MV-4-11 (cell line): ENCODE measurements at regions not wholly inside any gene's neighbourhood (a gene's known extent, or its start where the extent isn't known, plus 50 kb on each side); places are given as distances from the start of the nearest gene placed in this dataset.
A peak's percentile ranks its signal among the peaks of the same experiment; 100 is the strongest.

ENCODE experiments used
- DNase-seq: peaks from one replicate; lab custom pipeline; 2025; lab: John Stamatoyannopoulos, UW

- DNase-seq: no peak
These were observed 215.1 kb downstream of the SEC61B start for GRCh38 chr9:99437145-99437544.

- no peak for DNase-seq
These were observed 216.5 kb downstream of the SEC61B start for GRCh38 chr9:99438596-99438995.

DNA sequence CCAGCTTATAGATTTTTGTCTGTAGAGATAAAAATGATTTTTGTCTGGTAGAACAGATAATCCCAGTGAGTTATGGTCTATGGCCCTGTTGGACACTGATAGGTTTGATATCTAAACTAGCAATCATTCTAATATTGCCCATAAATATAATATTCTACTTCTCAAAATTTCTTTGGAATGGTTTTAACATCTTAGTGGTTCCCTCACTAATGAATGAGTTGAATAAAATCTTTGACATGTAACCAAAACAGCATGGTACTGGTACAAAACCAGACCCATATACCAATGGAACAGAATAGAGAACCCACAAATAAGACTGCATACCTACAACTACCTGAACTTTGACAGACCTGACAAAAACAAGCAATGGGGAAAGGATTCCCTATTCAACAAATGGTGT, 219.7 kb downstream of the SEC61B start:
- DNase-seq: no peak

DNA sequence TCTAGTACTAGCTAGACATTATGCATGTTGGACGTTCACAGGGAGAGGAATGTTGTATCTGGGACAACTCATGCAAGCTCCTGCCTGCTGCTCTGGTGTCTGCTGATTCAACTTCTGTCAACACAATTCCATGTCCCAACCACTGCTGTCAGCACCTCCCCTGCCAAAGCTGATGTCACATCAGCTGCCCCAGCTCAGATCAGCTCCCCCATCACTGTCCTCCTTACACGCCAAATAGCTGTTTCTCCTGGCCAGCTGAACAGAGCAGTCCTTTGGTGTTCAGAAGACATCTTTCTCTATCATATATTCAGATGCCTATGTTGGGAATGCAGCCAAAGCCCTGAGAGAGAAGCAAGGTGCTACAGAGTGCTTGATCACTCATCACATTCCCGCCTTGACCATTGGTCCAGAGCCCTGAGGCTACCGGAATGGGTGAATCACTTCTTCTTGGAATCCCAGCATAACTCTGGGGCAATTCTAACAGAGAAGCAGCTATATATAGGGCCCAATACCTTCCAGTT, 223.3 kb downstream of the SEC61B start:
- DNase-seq: no peak

DNA sequence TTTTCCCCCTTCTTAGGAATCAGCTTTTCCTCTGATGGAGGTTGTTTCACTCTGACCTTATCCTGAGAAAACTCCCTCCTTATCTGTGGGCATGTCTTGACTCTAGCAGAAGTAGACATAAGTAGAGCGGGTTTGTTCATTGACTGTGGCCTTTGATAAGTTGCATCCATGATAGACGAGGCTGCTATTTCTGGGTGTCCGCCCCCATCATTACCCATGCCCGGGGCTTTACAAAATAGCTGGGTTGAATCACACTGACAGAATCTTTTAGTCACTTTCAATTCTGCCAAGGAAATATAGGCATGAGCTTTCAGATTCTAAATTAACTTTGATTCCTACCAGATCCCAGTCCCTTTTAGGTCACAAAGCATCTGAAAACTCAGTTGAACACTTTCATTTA, 223.8 kb downstream of the SEC61B start:
- no peak for DNase-seq

DNA sequence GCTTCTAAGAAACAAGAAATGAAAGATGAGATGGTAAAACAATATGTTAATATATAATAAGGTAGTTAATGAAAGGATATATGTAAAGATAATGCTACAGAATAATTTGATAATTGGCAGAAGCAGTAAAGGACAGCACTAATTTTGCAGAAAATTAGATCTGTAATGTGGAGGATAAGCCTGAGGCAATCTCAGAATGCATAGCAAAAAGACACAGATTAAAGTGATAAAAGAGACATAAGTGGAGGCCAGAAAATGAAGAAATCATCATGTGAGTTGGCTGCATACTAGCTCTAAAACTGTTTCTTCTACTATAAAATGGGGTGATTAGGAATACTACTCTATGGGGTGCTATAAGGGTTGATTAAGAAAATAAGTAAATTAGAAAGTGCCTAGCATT, 225.9 kb downstream of the SEC61B start:
- no peak for DNase-seq

- no peak for DNase-seq
These were observed 227.6 kb downstream of the SEC61B start for GRCh38 chr9:99449726-99450125.

- no peak for DNase-seq
These were observed 229.1 kb downstream of the SEC61B start for GRCh38 chr9:99451112-99451606.

DNA sequence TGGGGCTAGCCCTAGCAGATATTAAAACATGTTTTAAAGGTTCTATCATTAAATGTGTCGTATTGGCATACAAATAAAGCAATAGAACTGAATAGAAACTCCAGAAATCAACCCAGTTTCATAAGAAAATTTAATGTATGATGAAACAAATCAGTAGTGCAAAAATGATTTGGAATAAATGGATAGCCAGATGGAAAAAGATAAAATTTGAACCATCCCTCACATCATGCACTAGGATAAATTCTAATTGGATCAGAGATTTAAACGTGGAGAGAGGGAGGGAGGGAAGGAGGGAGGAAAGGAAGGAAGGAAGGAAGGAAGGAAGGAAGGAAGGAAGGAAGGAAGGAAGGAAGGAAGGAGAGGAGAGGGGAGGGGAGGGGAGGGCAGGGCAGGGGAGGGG, 235.3 kb downstream of the SEC61B start:
- DNase-seq: no peak

DNA sequence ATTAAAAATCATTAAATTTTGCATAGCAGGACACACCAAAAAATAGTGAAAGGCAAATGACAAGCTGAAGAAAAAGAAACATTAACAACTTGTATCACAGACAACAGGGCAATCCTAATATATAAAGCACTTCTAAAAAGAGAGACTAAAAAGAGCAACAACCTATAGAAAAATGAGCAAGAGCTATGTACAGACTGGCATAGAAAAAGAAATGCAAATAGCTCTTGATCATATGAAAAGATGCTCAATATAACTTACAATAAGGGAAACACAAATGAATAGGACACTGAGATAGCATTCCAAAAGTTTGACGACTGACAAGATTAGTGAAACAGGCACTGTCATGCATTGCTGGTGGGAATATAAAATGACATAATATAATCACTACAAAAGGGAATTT, 235.9 kb downstream of the SEC61B start:
- no peak for DNase-seq

- no peak for DNase-seq
These were observed 237.8 kb downstream of the SEC61B start for GRCh38 chr9:99459919-99460318.

DNA sequence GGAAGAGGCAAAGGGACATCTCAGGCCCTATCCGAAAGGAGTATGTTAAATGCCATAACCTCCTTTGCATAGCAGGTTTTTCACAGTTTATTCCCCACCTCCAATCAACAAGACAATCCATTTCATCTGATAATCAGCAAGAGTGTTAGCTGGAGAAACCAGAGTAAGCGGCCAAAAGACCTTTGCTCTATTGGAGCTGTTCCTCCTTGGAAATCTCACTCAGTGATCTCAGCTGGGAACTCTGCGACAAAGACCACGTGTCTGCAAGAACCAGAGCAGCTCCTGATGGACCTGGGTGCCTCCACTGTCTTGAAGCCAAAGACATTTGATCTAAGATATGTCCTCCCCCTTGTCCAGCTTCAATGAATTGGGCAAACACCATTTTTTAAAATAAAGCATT, 241.0 kb downstream of the SEC61B start:
- no peak for DNase-seq

DNA sequence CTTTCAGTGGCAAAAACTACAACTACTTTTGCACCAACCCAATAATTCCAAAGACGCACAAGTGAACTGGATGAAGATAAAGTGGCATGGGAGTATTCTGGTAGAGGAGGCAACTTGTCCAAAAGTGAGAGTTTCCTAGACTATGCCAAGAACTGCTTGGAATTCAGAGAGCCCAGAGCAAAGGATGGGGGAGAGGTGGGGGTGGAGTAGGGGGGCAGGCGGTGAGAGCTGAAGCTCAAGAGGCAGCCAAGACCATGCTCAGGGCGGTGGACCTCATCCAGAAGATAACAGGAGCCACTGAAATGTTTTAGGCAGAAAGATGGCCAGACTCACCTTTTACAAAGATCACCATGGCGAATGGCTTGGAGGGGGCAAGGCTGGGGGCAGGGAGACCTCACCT, 242.5 kb downstream of the SEC61B start:
- DNase-seq: no peak

DNA sequence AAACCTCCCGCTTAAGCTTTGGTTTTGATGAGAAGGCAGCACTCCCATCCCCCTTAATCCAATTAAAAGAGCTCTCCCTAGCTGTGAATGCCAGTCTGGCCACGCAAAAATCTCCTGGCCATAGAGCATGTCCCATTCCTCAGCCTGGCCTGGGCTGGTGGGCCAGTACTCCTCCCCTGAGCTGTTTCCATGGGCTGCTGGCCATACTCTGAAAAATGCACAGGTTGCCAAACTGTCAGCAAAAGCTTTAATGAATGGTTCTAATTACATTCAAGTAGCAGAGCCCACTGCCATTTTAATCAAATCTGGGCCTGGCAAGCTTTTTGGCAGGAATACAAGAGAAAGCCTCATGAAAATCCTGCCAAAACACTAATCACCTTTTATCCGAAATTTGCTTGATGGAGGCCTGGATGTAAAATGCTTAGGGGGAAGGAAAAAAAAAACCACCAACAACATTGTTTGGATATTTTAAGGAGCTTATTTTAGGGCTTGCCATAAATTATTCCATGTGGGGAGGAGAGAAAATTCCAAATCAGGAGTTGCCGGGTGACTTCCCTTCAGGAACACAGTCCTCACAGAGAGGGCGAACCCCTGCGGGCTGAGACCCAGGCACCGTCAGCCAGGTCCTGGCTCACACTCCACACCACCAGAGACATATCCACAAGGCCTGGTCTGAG, 243.3 kb downstream of the SEC61B start:
- DNase-seq: no peak

GRCh38 chr9:99466104-99466503, 244.0 kb downstream of the SEC61B start:
- DNase-seq: no peak

DNA sequence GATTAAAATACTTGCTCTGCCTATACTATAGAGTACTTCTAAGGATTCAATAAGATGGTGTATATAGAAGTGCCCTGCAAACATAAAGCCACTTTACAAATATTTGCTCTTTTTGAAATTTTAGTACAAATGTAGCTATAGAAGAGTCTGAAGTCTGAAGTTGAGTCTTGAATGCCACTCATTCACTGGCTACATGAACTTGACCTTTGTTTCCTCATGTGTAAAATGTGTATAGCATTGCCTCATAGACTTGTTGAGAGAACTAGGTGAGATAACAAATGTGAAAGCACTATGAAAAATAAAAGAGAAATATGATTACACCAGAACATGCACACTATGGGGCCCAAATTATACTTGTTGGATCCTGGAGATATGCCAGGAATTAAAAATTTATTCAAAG, 244.7 kb downstream of the SEC61B start:
- no peak for DNase-seq

GRCh38 chr9:99471033-99471432, 249.0 kb downstream of the SEC61B start:
- no peak for DNase-seq

- DNase-seq: peak; percentile 17
These were observed 250.3 kb downstream of the SEC61B start for GRCh38 chr9:99472240-99472915.

- DNase-seq: no peak
These were observed 250.8 kb downstream of the SEC61B start for GRCh38 chr9:99472916-99473245.

DNA sequence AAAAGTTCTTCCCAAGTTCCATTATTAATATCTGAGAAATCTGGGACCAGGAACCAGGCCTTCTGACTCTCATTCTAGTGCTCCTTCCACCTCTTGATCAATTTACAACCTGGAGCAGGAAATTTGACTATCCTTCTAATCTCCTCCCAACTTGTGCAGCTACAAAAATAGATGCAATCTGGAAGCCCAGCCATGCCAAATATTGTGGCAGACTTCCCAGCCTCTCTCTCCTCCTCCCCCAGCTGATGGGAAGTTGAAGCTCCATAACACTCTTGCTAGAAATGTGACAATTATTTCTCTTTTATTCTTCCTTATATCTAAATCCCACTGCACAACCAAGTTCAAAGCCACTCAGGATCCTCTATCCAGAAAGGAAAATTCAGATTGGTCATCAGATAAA, 252.1 kb downstream of the SEC61B start:
- no peak for DNase-seq

DNA sequence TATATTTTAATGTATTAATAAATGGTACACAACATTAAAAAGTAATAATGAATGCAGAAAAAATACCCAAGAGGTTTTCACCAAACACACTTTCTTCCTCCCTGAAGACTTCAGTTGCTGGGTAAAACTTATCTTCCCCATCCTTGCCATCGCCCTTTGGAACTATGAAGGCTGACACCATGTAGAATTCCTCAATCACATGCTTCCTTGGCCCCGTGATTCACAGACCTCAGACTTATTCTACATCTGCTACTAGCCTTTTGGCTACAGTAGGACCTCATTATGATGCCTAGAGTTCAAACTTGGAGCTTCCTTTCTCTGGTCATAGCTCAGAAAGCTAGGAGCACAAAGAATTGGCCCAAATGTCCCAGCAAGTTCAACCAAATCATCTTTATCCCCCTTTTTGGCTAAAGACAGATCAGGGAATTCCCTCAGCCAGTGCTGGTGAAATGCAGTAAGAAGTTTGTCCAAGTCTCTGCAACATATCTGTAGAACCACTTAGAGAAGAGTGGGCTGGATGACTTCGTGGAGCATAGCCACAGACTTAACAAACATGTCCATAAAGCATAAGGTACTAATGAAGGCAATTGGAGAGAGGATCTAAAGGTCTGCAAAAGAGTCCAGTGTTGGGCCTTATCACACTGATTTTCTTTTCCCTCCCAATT, 253.5 kb downstream of the SEC61B start:
- no peak for DNase-seq

GRCh38 chr9:99478469-99479027, 256.5 kb downstream of the SEC61B start:
- DNase-seq: no peak

- no peak for DNase-seq
These were observed 257.8 kb downstream of the SEC61B start for GRCh38 chr9:99479929-99480328.
